Omental fat pad (tissue), 3 donors: ENCODE measurements at regions not wholly inside any gene's neighbourhood (a gene's known extent, or its start where the extent isn't known, plus 50 kb on each side); places are given as distances from the start of the nearest gene placed in this dataset.

Experiments
- ATAC-seq: fragments of 150-250 bp; one replicate; pipeline ENCODE4 v1.9.1; 2016; ENCODE audit warnings: mild to moderate bottlenecking, moderate library complexity; ENCODE audit not compliant: low FRiP score
- DNase-seq: peaks from one replicate; pipeline ENCODE4 v3.0.0-alpha.2; 2019; ENCODE audit warnings: low spot score
- CTCF ChIP-seq, 3 donors: fragments of 450-650 bp; IDR thresholded peaks; one replicate each; pipeline ENCODE4 v1.5.1; 2016 to 2017; ENCODE audit warnings: antibody characterized with exemption in 3 of 3, mild to moderate bottlenecking in 3 of 3, moderate library complexity in 2 of 3

DNA sequence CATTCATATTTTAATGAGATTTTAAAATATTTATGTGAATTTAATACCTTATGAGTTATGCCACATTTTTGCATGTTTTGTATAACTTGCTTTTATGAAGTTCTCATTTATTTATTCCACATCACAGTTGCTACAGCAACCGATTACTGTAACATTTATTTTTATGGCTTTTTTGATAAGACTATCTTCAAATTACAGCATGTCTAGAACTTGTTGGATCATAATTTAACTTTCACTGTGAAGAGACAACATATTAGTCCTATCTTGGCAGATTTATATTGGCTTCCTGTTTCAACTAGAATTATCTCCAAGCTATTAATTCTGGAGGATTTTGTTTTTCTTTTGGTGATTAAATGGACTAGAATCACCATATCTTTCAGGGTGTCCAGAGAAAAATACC is 793.7 kb upstream of the SLITRK5 start:
- TF ChIP-seq CTCF (IDR thresholded peaks at IDR 0.05), result no peak
- no peak for DNase-seq
- ATAC-seq, result no peak

DNA sequence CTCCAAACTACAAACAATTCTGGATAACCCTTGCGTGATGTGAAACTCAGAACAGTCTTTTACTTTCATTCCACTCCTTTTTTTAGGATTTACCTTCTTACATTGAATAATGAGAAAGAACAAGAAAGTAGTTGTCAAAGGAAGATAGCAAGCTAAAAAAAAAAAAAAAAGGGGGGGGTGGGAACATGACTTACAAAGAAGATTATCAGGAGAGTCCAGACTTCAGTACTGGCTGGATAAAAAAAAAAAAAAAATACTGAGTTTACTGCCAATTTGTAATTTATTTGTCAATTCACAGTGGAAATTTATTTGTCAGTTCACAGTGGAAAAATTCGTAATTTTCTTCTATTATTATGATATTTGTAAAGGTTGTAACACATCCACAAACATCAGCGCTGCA is 792.4 kb upstream of the SLITRK5 start:
- no peak for TF ChIP-seq CTCF (IDR thresholded peaks at IDR 0.05)
- DNase-seq (no peak), ATAC-seq (no peak)

- no peak for DNase-seq
- ATAC-seq, result no peak
- TF ChIP-seq CTCF (IDR thresholded peaks at IDR 0.05), result no peak
Measured at GRCh38 chr13:86881390-86881789, 789.8 kb upstream of the SLITRK5 start.

GRCh38 chr13:86882107-86882506 is 789.1 kb upstream of the SLITRK5 start:
- TF ChIP-seq CTCF (IDR thresholded peaks at IDR 0.05), result no peak
- ATAC-seq, result no peak
- no peak for DNase-seq

DNA sequence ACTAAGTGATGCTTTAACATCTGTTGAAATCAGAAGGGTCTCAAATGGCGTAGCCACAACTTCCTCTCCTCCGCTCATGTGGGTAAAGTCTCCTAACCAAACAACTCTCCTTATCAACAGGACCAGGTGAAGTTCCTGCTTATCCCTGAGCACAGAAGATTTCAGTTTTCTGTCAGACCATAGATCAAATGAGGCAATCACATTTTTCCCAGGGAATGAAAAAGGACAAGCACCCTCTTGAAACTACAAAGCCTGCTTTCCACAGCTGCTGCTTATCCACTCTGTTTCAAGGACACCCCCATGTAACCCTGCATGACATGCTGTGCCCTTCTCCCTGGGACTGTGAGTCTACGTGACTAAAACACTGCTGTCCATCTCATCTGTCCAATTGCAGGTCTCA is 788.3 kb upstream of the SLITRK5 start:
- no peak for TF ChIP-seq CTCF (IDR thresholded peaks at IDR 0.05)
- no peak for ATAC-seq
- no peak for DNase-seq

GRCh38 chr13:86892330-86892729 is 778.8 kb upstream of the SLITRK5 start:
- no peak for ATAC-seq
- TF ChIP-seq CTCF (IDR thresholded peaks at IDR 0.05), result no peak

DNA sequence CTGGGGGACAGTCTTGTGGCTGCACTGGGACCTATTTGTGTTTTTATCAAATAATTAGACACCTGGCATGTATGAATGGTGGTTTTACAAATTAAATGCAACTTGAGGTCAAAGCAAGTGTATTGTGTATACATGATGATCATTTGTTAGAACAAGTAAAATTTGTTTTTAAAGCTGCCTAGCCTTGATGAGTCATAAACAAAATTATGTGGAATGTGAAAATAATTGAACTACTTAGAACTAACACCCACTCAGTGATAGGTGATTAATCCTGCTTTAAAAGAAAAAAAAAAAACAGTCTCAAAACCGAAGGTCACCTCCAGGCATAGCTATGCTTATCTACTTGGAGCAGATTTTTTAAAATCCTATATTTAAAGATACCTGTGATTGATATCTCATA is 770.3 kb upstream of the SLITRK5 start:
- ATAC-seq (no peak), DNase-seq (no peak)
- no peak for TF ChIP-seq CTCF (IDR thresholded peaks at IDR 0.05)

More at GRCh38 chr13:86892330-86892729, 778.8 kb upstream of the SLITRK5 start:
- DNase-seq, result no peak
